CD4-positive, alpha-beta T cell treated with Interleukin-21 for 1 hour (primary cell): ENCODE measurements at regions not wholly inside any gene's neighbourhood (a gene's known extent, or its start where the extent isn't known, plus 50 kb on each side); places are given as distances from the start of the nearest gene placed in this dataset.
"Not testable (repeated sequence)": the region's sequence is repeated elsewhere in the genome, so short reads cannot be mapped to it uniquely, and the experiment has no call there.

ENCODE experiments used
- DNase-seq: peaks from one replicate; pipeline ENCODE4 v3.0.0-alpha.2; 2020

DNA sequence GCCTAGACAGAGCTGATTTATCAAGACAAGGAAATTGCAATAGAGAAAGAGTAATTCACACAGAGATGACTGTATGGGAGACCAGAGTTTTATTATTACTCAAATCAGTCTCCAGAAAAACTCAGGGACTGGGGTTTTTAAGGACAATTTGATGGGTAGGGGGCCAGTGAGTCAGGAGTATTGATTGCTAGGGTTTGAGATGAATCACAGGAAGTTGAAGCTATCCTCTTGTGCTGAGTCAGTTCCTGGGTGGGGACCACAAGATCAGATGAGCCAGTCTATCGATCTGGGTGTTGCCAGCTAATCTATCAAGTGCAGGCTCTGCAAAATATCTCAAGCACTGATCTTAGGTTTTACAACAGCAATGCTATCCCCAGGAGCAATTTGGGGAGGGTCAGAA lies 87.4 kb upstream of the TGIF2LY start:
- DNase-seq = not testable (repeated sequence)

DNA sequence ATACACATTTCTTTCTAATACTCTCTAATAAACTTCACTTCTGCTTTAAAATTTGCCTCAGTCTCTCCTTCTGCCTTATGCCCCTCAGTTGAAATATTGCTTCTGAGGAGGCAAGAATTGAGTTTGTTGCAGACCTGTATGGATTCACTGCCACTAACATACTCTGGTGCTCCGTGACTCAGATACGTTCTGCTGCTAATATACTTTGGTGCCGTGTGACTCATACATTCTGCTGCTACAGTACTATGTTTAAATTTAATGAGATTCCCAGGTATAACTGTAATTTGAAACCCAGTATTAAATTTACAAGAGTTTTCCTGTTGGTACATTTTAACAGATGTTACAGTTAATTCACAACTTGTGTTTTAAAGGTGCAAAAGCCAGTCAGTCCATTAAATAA lies 84.3 kb upstream of the TGIF2LY start:
- not testable (repeated sequence) for DNase-seq

DNA sequence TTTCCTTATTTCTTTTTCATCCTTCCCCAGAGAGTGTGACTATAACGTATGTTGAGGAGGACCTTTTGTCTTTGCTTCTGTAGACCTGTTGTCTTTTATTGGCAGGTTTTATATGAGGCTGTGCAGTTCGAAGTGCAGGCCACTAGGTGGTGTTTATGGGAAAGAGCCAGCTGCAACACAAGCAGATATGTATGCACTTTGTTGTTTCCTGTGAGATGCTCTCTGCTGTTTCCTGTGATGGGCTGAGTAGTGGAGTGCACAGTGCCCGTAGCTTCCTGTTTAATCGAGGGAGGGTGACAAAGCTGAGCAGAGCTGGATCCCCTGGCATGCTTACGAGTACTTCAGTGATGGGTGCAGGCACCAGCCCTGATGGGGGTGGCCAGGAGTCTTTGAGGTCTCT lies 51.8 kb upstream of the TGIF2LY start:
- peak; percentile 25 for DNase-seq
